HL-60 (cell line): ENCODE measurements at regions not wholly inside any gene's neighbourhood (a gene's known extent, or its start where the extent isn't known, plus 50 kb on each side); places are given as distances from the start of the nearest gene placed in this dataset.

Experiments used
- DNase-seq, 2 experiments: peaks; one replicate each; pipeline ENCODE4 v3.0.0-alpha.2; 2010 to 2020; ENCODE audit warnings: low read depth in 1 of 2, low spot score in 1 of 2
- H3K27ac ChIP-seq: fragments of 250-450 bp; sonication (Bioruptor Pico); replicated peaks from 2 replicates; pipeline ENCODE4 v1.5.1; 2020; ENCODE audit warnings: mild to moderate bottlenecking, moderate library complexity
- H3K27me3 ChIP-seq: fragments of 250-450 bp; sonication (Bioruptor Pico); 2 replicates; pipeline ENCODE4 v1.5.1; 2021; ENCODE audit warnings: mild to moderate bottlenecking, moderate library complexity; ENCODE audit not compliant: insufficient read depth, poor library complexity, severe bottlenecking
- H3K4me3 ChIP-seq: replicated peaks from 2 replicates; pipeline ENCODE4 v1.5.1; 2011; ENCODE audit warnings: mild to moderate bottlenecking, control low read depth, low read length; ENCODE audit not compliant: insufficient read depth
- CTCF ChIP-seq: IDR thresholded peaks from one replicate; pipeline ENCODE4 v1.5.1; 2011; ENCODE audit warnings: low read length, control low read depth, inconsistent platforms; ENCODE audit not compliant: insufficient read depth
- GABPA ChIP-seq: IDR thresholded peaks from 2 replicates; pipeline ENCODE4 v1.6.1; 2012; ENCODE audit warnings: low read depth
- POLR2AphosphoS5 ChIP-seq: IDR thresholded peaks from 2 replicates; pipeline ENCODE4 v1.6.1; 2012; ENCODE audit warnings: low read depth
- REST ChIP-seq: IDR thresholded peaks from 2 replicates; pipeline ENCODE4 v1.6.1; 2012; ENCODE audit warnings: low read depth; ENCODE audit not compliant: insufficient replicate concordance
- SPI1 ChIP-seq: IDR thresholded peaks from 2 replicates; pipeline ENCODE4 v1.6.1; 2012; ENCODE audit warnings: low read depth, mild to moderate bottlenecking, borderline replicate concordance

GRCh38 chr2:117707874-117708273 lies 106.6 kb upstream of the DDX18 start:
- DNase-seq: no peak
- Histone ChIP-seq H3K27me3 (no peaks in the 10 kb centered on the region), H3K4me3 (no peak overlapping the region), H3K27ac (no peak overlapping the region)
- TF ChIP-seq SPI1: no peak
- TF ChIP-seq CTCF: no peak
- TF ChIP-seq POLR2AphosphoS5: no peak
- TF ChIP-seq GABPA: no peak
- TF ChIP-seq REST: no peak

GRCh38 chr2:117712684-117713083 lies 101.8 kb upstream of the DDX18 start:
- H3K27ac ChIP-seq: no peak overlapping the region
- TF ChIP-seq REST: no peak
- TF ChIP-seq CTCF: no peak
- TF ChIP-seq GABPA: no peak
- TF ChIP-seq SPI1: no peak
- no peak for TF ChIP-seq POLR2AphosphoS5
- peaks cover 5% of the 10 kb centered on the region for H3K27me3 ChIP-seq
- no peak overlapping the region for H3K4me3 ChIP-seq
- DNase-seq: no peak

- Histone ChIP-seq H3K27ac (no peak overlapping the region), H3K27me3 (peaks cover 5% of the 10 kb centered on the region), H3K4me3 (no peak overlapping the region)
- TF ChIP-seq POLR2AphosphoS5 (no peak), SPI1 (no peak), GABPA (no peak), REST (no peak), CTCF (no peak)
- DNase-seq: no peak
These were observed 100.4 kb upstream of the DDX18 start for GRCh38 chr2:117714110-117714509.
